Activated CD8-positive, alpha-beta memory T cell treated with anti-CD3 and anti-CD28 coated beads, Interleukin-2, amount 50 U/mL, for 24 hours (primary cell): ENCODE measurements at regions not wholly inside any gene's neighbourhood (a gene's known extent, or its start where the extent isn't known, plus 50 kb on each side); places are given as distances from the start of the nearest gene placed in this dataset.
"Not testable (repeated sequence)": the region's sequence is repeated elsewhere in the genome, so short reads cannot be mapped to it uniquely, and the experiment has no call there.

ENCODE experiments used
- DNase-seq: peaks from one replicate; pipeline ENCODE4 v3.0.0-alpha.2; 2020; ENCODE audit errors: extremely low read depth

DNA sequence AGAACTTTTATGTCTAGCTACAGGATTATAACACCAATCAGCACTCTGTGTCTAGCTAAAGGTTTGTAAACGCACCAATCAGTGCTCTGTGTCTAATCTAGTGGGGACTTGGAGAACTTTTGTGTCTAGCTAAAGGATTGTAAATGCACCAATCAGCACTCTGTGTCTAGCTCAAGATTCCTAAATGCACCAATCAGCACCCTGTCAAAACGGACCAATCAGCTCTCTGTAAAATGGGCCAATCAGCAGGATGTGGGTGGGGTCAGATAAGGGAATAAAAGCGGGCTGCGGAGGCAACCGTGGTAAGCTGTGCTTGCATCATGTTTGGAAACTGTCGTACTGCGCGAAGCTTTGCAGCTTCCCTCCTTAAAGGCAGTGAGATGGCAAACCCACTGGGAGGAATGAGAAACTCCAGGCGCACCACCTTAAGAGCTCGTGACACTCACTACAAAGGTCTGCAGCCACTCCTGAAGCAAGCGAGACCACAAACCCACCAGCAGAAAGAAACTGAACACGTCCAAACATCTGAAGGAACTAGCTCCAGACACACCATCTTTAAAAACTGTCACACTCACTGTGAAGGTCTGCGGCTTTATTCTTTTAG is 112.1 kb upstream of the DUSP22 start:
- not testable (repeated sequence) for DNase-seq

DNA sequence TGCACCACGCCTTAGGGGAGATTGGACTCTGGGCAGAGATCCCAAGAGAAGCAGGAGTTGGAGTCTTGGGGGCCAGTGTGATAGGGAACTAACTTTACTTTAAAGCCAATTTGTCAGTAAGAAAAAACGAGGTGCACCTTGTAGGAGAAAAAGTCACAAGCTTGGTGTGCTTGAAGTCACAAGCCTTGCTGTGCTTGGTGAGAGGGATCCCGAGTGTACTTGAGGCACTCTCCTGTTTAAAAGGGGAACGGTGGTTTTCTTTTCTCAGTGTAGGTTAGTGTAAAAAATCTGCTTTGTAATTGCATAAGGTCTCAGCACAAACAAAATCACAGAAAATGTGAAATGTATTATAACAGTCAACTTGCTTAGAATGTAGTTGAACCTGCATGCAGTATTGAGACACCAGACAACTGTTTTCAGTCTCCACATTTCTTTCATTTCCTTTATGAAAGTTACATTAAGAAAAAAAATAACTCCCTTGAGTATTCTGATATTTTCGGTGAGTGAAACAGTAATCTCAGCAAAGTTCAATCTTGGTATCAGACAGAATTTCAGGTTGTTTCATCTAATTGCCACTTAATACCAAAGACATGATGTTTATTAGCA is 111.1 kb upstream of the DUSP22 start:
- DNase-seq: no peak

DNA sequence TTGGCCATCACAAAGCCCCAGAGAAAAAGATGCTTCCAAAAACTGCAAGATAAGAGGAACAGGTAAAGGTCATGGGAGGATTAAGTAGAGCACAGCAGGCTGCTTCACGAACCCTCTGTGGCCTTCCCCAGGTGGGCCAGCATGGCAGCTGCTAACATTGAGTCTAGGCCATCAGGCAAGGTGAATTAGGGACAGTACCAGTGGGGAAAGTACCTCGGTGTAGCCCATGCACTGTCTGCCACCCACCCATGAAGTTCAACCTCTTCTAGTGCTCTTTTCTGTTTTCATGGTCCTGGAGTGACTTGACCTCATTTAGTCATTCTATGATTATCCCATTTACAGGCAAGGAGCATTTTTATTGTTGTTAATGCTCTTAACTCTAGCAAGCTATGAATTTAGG is 108.6 kb upstream of the DUSP22 start:
- DNase-seq: no peak

DNA sequence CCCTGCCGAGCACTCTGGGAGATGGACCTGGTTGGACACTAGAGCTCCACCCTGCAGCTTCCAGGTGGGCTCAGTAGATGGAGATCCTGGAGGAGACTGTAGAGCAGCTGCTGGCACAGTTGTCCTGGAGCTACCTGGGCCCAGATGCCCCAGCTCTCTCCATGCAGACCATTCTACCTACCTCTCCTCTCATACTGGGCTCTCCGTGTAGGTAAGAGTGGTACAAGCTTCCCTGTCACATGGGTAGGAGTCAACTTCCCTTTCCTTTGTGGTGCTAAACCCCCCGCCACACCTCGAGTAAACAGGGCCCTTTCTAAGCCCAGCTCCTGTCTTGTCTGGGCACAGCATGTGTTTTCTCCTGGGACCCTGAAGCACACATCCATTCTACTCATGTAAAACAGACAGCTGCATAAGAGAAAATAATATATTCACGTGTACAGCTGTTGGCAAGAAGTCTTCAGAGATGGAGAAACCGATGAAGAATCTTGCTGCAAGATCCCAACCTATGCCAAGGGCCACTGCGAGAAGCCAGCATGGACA is 108.1 kb upstream of the DUSP22 start:
- DNase-seq: no peak

DNA sequence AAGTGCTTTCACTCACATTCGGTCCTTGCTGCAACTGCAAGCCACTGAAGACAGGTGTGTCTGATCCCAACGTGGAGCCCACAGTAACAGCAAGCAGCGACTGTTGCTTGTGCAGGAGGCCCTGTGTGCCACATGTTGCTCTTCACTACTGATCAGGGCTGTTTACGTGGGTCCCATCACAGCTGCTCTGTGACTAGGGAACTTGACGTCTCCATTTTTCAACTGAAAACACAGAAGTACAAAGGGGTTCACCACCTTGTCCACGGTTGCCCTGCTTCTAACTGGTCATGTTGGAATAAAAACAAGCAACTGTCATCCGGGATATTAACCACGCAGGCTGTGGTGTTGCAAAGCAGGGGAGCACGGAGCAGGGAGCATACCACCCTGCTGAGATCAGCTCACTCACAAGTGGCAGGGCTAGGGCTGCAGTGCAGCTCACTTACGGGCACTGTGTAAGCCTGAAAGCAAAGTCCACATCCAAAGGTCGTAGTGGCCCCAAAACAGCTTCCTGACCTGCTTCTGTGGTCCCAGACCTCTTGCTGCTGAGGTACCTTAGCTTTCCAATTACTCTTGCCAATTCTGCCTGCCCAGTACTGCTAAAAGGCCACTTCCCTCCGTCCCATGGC is 105.8 kb upstream of the DUSP22 start:
- DNase-seq: no peak

DNA sequence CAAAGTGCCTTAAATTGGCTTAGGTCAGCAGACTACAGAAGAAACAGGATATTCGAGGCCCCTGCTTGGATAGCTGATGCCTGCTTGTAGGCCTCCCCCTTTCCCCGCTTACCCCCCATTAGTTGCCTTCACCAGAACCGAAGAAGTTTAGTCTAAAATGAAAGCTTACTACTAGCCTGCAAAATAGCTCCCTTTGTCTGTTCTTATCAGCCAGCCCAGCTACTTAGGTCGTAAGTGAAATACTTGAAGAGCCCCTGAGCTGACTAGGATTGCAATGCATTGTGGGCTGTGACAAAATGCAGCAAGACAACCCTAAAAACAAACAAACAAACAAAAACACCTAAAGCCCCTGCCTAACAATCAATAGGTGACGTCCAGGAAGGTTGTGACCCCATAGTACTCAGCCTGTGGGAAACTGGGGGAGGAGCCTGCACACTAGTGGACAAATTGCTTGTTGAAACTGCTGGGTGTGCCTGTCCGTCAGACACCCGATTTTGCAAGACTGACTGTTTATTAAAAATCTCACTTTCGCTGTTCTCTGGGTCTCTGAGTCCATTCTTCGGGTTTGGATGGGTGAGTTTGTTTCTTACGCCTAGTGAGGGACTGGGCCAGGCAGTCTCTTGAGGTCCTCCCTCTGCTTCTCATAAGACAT is 105.0 kb upstream of the DUSP22 start:
- DNase-seq: no peak

DNA sequence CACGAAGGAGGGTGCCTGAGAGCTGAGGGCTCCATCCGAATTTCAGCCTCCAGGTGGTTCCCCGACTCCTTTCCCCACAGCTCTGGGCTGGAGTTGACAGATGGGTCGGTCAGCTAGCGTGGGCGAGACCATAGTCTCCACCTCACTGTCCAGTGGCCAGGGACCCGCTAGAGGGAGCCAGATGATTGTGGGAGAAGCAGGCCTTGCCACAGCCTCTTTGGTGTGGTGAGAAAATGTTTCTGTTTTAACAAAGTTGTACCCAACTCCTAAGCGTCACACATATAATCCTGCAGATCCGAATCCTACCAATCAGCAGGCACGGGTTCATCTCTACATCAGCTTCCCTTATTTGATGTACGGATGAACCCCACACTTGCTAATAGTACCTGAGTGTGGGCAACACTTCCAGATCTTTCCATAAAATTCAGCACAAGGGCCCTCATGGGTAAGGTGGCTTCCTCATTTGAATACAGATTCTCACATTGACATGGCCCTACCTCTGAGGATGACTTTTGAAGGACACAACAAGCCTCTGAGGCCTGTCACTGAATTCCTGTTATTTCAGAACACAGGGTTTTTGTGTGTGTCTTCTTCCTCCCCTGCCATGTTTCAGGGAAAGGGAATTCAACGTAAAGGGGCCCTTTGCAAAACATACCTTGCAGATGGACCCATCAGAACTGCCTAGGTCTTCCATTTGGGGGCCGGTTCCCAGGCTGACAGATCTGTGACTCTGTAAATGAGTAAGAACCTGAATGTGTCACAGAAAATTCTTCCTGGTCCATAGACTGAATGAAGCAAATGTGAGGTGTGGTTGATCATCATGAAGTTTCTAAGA is 103.2 kb upstream of the DUSP22 start:
- DNase-seq: peak; percentile 49

DNA sequence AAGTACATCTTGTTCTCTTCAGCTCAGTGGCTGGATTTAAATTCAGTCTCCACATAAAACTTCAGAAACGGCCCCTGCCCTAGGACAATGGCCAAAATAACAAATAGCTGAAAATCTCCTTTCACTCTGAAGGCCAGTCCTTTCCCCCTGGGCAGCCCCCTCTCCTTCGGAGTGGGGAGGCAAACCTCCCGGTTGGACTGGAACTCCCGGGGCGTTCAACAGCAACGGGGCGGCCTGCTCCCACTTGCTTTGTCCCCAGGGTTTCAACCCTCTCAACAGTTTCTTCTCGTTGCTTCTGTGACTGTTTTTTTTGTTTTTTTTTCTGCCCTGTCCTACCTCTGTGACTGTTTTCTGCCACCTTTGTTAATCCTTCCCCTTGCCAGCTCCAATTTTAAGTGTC is 102.6 kb upstream of the DUSP22 start:
- no peak for DNase-seq

DNA sequence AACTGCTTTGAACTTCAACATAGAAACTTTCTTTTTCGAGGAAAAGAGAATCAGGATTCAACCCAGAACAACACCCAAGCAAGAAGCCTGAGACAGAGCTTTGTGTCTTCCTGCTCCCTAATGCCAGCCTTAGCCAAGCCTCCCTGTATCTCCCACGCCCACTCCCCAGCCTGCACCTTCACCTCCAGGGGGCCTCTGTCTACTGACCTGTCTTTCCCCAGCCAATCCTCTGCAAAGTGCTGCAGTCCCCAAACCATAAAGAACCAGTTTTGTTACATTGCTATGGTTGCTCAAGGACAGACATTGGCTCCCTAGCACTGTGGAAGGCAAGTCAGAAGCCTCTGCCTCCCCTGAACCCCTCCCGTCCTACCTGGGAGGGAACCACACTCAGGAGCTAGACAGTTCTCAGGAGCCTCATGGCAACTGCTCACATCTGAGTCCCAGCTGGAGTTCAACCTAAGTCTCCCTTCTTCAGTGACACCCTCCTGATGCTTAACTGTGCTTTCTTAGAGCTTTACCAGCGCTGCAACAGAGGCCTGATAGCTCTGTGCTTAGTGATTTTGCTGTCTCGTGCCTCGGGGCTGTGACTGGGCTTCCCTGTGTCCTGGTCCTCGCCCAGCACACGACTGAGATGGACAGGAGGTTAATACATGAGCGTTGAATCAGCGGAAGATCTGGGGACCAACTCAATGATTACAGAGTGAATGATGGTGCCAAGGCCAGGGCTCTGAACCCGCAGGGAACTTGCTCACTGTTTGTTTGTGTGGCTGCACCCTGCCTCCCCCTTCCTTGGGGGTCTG is 101.5 kb upstream of the DUSP22 start:
- DNase-seq: no peak

DNA sequence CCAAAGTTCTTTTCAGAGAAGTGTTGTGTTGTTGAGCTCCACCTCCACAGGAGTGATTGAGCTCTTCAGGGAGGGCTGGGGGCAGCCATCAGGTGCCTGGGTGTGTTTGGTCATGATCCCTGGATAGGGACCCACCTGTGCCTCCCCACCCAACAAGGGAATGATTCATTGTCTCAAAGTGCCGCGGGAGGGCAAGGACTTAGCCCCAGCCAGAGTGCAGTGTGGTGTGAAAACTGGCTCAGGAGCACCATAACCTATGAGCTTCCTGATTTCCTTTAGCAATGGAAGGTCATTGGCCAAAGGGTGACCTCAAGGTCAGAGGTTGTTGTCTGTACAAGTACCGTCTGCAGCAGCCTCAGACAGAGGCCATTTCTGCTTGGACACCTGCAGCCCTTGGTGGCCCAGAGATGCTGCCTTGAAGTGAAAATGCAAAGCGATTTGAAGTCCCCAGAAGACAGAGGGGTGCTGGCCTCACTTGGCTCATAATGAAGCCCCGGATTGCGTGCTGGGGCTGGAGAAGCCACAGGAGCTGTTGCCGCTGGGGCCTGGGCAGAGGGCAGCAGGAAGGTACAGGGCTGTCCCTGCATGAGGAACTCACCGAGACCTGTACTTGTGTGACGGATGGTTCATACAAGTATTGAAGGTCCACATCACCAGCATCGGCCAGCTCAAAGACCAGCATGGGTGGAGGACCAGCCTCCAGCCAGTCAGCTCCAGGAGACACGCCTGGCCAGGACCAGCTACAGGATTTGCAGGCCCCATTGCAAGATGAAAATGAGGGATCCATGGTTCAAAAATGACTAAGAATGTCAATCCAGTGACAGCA is 100.6 kb upstream of the DUSP22 start:
- no peak for DNase-seq

DNA sequence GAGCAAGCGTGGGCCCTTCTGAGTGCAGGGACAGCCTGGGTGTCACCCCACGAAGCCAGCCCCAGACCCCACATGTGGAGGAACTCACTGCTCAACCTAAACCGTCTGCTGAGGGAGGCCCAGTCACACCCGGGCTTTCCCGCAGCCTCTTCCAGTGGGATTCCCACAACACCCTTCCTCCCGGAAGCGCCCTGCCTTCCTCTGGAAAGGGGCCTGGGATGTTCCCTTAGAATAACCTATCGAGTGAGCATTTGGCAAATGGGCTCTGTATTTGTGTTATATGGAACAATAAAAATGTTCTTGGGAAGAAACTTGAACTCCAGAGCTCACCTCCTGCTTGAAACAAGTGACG is 100.0 kb upstream of the DUSP22 start:
- no peak for DNase-seq

DNA sequence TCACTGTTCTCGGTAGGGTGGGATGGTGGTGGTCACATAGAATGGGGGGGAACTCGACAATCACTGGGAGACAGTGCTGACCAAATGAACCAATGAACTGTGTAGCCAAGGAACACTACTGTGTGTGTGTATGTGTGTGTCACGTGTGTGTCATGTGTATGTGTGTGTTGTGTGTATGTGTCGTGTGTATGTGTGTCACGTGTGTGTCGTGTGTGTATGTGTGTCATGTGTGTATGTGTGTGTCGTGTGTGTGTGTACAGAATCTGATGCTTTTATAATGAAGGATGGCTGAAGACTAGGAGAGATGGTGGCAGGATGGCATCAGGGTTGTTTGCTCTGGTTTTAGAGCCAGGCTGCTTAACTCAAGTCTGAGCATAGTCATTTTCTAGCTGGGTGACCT is 99.1 kb upstream of the DUSP22 start:
- DNase-seq: no peak

DNA sequence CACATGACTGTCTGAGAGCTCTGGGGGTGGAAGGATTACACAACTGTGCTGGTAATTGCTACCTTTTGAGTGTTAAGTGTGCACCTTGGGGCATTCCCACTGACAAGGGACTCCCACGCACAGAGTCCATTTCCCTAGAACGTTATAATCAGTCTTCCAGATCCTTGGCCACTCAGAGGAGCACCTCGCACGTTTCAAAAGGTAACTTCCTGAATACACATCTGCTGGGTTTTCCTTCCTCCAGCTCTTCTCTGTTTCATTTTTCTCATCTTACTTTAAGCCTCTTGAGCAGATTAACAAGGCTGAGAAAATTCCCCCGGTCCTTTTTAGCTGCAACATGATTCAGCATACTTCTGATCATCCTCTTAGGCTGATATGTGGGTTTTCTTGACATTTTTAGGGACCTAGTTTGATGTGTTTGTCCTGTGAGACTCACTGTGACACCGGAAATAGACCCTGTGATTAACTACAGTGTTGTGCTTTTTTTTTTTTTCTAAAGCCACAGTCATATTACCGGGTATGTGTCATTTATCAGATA is 98.4 kb upstream of the DUSP22 start:
- no peak for DNase-seq

DNA sequence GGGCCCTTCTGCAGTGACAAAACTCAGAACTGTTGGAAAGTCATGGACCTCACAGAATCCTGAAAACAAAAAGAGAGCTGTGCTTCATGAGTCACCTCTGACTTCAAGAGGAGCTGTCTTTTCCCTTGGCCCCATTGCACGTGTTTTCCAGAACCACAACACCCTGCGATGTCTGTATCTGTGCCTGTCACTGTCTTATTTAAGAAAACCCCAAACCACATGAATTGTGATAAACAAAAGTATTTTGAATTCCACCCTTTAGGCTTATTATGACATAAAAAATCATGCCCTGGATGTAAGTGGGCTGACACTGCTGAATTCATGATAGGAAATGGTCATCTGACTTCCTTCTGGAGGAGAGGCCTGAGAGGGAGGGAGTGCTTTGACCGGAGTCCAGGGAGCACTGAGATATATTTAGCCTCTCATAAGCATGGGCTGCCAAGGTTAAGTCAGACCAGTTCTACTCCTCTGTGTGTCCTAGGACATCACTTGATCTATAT is 96.4 kb upstream of the DUSP22 start:
- DNase-seq: peak; percentile 41

DNA sequence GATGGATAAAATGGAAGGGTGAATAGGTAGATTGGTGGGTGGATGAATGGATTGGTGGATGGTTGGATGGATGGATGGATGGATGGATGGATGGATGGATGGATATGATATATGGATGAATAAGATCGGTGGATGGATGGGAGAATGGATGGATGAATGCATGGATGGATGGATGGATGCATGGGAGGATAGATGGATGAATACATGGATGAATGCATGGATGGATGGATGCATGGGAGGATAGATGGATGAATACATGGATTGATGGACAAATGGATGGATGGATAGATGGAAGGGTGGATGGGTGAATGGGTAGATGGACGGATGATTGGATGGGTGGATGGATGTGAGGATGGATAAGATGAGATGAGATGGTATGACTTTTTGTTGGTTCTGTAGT is 95.7 kb upstream of the DUSP22 start:
- DNase-seq: no peak

DNA sequence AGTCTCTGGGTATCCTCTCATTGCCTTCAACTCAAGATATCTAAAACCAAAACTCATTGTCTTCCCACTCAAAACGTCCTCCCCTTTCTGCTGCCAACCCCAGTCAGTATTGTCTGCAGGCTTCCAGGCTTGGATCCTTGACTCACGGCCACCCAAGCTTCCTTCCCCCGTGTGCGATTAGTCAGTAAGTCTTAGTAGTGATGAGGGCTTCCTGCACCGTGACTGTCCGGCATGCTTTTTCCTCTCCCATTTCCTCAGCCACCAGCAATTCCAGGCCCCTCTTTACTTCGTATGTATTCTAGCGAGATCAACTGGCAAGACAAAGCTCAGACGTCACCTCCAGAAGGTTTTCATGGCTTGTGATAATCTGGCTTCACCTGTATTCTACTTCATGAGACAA is 88.6 kb upstream of the DUSP22 start:
- no peak for DNase-seq

DNA sequence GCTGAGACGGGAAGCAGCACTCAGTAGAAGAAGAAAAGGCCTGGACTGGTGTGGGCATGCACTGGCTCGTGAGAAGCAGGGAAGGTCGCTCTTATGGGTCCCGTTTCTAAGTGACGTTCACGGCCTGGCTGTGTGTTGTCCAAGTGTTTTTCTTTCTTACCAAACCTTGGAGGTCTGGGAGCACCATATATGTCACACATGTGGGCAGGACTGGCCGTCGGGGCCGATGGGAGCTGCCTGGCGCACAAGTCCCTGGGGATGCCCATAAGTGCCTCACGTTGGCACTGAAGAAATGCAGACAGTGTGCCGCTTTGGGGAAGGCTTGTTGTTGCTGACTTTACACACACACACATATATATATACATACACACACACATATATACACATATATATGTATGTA is 86.0 kb upstream of the DUSP22 start:
- no peak for DNase-seq

DNA sequence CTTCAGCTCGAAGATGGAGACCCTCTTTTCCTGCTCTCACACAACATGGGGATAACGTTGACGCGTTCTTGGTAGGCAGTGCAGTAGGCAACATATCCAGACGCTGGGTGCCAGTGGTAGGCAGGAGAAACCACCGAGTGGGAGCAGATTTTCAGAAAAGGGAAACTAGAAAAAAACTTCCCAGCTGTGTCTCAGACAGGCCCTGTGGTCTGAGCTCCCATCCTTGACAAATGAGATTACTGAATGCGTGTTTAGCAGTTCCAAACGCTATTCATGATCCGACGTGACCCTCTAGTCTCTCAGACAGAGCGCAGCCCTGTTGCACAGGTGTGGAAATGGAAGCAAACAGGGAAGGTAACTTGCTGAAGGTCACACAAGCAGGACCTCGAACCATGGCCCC is 83.9 kb upstream of the DUSP22 start:
- no peak for DNase-seq

DNA sequence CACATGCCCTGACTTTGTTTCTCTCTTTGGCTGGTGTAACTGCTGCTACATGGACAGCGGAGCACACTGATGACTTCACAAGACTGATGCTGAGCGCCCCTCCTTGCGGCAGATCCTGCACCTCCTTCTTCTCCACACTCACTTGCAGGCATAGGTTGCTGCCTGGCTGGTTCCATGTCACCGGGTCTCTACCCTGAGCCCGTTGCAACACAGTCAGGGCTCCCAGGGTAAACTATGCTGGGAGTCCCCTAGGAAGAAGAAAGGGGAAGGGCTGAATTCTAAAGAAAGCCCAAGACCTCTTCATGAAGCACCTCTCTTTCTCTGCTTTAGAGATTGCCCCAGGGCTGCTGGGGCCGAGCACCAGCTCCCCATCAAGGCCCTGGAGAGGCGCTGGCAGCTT is 83.3 kb upstream of the DUSP22 start:
- DNase-seq: no peak
